Peyer's patch (tissue), 4 donors: ENCODE measurements at regions not wholly inside any gene's neighbourhood (a gene's known extent, or its start where the extent isn't known, plus 50 kb on each side); places are given as distances from the start of the nearest gene placed in this dataset.

Experiments
- DNase-seq, 3 donors: peaks; one replicate each; pipeline ENCODE4 v3.0.0-alpha.2; 2017 to 2019
- H3K27ac ChIP-seq, 4 donors: fragments of 200-600 bp; sonication (generic); one replicate each; pipeline ENCODE4 v1.5.1; 2016 to 2019
- H3K27me3 ChIP-seq, 2 donors: fragments of 200-600 bp; sonication (generic); one replicate each; pipeline ENCODE4 v1.5.1; 2019
- H3K36me3 ChIP-seq, 3 donors: fragments of 200-600 bp; sonication (generic); one replicate each; pipeline ENCODE4 v1.5.1; 2016 to 2019
- H3K4me1 ChIP-seq, 4 donors: fragments of 200-600 bp; sonication (generic); one replicate each; pipeline ENCODE4 v1.5.1; 2016 to 2019
- H3K4me3 ChIP-seq, 4 donors: fragments of 200-600 bp; sonication (generic); 1 replicate in 3 of 4; 2 replicates in 1 of 4; pipeline ENCODE4 v1.5.1; 2016 to 2019; ENCODE audit warnings: mild to moderate bottlenecking in 1 of 4
- H3K9me3 ChIP-seq, 4 donors: fragments of 200-600 bp; sonication (generic); one replicate each; pipeline ENCODE4 v1.5.1; 2016 to 2019; ENCODE audit warnings: mild to moderate bottlenecking in 1 of 4
- CTCF ChIP-seq, 6 experiments: fragments of 450-650 bp in 4 of 6; fragments of 200-600 bp in 2 of 6; sonication (generic) in 1 of 6; IDR thresholded peaks; one replicate each; pipeline ENCODE4 v1.5.1; 2017 to 2019; ENCODE audit warnings: antibody characterized with exemption in 6 of 6, mild to moderate bottlenecking in 3 of 6, moderate library complexity in 1 of 6
- POLR2A ChIP-seq, 2 donors: fragments of 450-650 bp; IDR thresholded peaks; one replicate each; pipeline ENCODE4 v1.5.1; 2017; ENCODE audit warnings: antibody characterized with exemption in 2 of 2, mild to moderate bottlenecking in 2 of 2, moderate library complexity in 2 of 2

GRCh38 chr3:16818194-16818593 lies 66.6 kb upstream of the PLCL2 start:
- Histone ChIP-seq H3K4me3 (no peak overlapping the region), H3K9me3 (no peaks in the 10 kb centered on the region), H3K27ac (no peak overlapping the region), H3K36me3 (no peaks in the 10 kb centered on the region), H3K4me1 (no peaks in the 10 kb centered on the region), H3K27me3 (no peaks in the 10 kb centered on the region)
- TF ChIP-seq POLR2A (IDR thresholded peaks at IDR 0.05) (no peak), CTCF (IDR thresholded peaks at IDR 0.05) (no peak)
- DNase-seq = no peak

- H3K9me3 ChIP-seq = no peaks in the 10 kb centered on the region
- H3K4me3 ChIP-seq = no peak overlapping the region
- H3K4me1 ChIP-seq = no peaks in the 10 kb centered on the region
- H3K27me3 ChIP-seq = no peaks in the 10 kb centered on the region
- TF ChIP-seq POLR2A (IDR thresholded peaks at IDR 0.05) (no peak), CTCF (IDR thresholded peaks at IDR 0.05) (no peak)
- no peak overlapping the region for H3K27ac ChIP-seq
- DNase-seq = no peak
- no peaks in the 10 kb centered on the region for H3K36me3 ChIP-seq
Observed at GRCh38 chr3:16818945-16819344, 65.8 kb upstream of the PLCL2 start.

GRCh38 chr3:16820485-16820884 lies 64.3 kb upstream of the PLCL2 start:
- Histone ChIP-seq H3K36me3 (no peaks in the 10 kb centered on the region), H3K4me1 (no peaks in the 10 kb centered on the region), H3K4me3 (no peak overlapping the region), H3K9me3 (no peaks in the 10 kb centered on the region), H3K27ac (no peak overlapping the region), H3K27me3 (no peaks in the 10 kb centered on the region)
- DNase-seq = no peak
- TF ChIP-seq CTCF (IDR thresholded peaks at IDR 0.05) (no peak), POLR2A (IDR thresholded peaks at IDR 0.05) (no peak)

DNA sequence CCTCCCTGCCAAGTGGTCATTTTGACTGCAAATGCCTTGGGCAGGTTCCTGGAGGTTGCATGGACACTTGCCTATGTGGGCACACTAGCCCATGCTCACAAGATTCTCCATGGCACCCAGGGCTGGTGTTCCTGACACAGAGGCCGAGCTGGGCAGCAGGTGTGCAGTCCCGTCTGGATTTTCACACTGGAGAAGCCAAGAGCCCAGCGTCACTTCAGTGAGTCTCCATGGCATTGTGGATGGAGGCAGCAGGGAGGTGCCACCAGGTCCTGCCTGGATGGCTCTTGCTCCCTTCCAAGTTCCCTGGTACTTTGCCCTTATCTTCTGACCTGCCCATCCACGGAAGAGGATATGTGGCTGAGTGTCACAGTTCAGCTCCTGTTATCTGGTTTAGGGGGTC lies 63.7 kb upstream of the PLCL2 start:
- Histone ChIP-seq H3K4me3 (no peak overlapping the region), H3K27me3 (no peaks in the 10 kb centered on the region), H3K36me3 (no peaks in the 10 kb centered on the region), H3K27ac (no peak overlapping the region), H3K4me1 (no peaks in the 10 kb centered on the region), H3K9me3 (no peaks in the 10 kb centered on the region)
- no peak for TF ChIP-seq POLR2A (IDR thresholded peaks at IDR 0.05)
- no peak for TF ChIP-seq CTCF (IDR thresholded peaks at IDR 0.05)
- DNase-seq = no peak

DNA sequence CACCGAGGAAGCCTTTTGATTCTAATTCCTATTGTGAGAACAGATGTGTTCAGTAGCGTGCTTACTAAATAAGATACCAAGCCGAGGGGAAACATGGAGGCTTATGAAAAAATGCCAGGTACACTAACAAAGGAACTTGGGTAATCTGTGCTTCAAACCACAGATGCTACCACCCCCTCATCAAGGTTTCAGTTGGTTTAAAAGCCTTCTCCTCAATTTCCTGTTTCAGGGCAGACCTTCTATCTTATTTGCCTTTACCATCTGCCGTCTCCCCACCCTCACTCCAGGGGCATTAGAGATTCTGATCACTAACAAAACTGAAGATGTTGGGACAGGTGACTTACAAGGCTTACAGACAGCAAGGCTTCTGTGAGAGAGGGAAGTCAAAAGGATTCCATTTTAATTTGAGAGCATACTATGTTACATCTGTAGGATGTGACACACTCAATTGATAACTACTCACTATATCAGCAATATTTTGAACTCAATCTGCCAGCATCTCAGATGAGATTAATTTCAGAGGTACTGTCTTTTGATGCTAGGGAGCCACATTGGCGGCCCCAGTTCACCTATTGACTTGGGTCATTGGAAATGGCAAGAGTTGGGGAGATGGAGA lies 60.6 kb upstream of the PLCL2 start:
- H3K36me3 ChIP-seq = no peaks in the 10 kb centered on the region
- DNase-seq = peak in 1 of 3 donors; percentile 27
- H3K27me3 ChIP-seq = no peaks in the 10 kb centered on the region
- H3K9me3 ChIP-seq = no peaks in the 10 kb centered on the region
- no peak for TF ChIP-seq CTCF (IDR thresholded peaks at IDR 0.05)
- no peak for TF ChIP-seq POLR2A (IDR thresholded peaks at IDR 0.05)
- no peak overlapping the region for H3K27ac ChIP-seq
- H3K4me1 ChIP-seq = no peaks in the 10 kb centered on the region
- H3K4me3 ChIP-seq = no peak overlapping the region
